ENCODE measurements at regions not wholly inside any gene's neighbourhood (a gene's known extent, or its start where the extent isn't known, plus 50 kb on each side); places are given as distances from the start of the nearest gene placed in this dataset.

DNA sequence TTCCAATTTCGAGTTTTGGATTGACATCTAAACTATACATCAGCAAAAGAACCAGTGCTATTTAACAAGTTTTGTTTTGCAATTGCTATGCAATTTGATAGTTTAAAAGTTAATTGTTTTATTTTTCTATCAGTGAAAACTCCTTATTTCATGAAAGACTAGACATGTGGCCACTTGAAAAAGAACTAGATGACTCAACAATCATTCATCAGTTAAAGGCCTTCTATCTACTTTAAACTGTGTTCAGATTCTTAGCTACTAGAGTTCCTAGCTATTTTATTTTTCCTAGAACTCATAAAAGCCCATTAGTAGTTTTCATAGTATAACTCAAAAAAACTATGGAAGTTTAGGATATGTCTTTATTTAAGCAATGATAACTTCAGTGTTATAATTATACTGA, 104.6 kb upstream of the LSM8 start:
- Histone ChIP-seq H3K27me3 (ENCODE audit: low read depth, low read length) (no peaks in the 10 kb centered on the region), H3K4me2 (ENCODE audit: low read length) (no peak overlapping the region), H3K9ac (ENCODE audit: low read length) (no peak overlapping the region), H3K27ac (ENCODE audit: low read length) (no peak overlapping the region), H2AFZ (ENCODE audit: low read depth, low read length) (no peak overlapping the region), H3K36me3 (replicated peaks; ENCODE audit: low read depth, low read length) (no peaks in the 10 kb centered on the region), H3K9me3 (ENCODE audit: insufficient read depth, low read length) (no peaks in the 10 kb centered on the region), H3K79me2 (ENCODE audit: low read length) (no peaks in the 10 kb centered on the region), H4K20me1 (ENCODE audit: insufficient read depth, low read length) (no peaks in the 10 kb centered on the region), H3K4me3 (ENCODE audit: low read length) (no peak overlapping the region), H3K4me1 (ENCODE audit: low read length) (peaks cover 28% of the 10 kb centered on the region)
- TF ChIP-seq, protein P1, sequence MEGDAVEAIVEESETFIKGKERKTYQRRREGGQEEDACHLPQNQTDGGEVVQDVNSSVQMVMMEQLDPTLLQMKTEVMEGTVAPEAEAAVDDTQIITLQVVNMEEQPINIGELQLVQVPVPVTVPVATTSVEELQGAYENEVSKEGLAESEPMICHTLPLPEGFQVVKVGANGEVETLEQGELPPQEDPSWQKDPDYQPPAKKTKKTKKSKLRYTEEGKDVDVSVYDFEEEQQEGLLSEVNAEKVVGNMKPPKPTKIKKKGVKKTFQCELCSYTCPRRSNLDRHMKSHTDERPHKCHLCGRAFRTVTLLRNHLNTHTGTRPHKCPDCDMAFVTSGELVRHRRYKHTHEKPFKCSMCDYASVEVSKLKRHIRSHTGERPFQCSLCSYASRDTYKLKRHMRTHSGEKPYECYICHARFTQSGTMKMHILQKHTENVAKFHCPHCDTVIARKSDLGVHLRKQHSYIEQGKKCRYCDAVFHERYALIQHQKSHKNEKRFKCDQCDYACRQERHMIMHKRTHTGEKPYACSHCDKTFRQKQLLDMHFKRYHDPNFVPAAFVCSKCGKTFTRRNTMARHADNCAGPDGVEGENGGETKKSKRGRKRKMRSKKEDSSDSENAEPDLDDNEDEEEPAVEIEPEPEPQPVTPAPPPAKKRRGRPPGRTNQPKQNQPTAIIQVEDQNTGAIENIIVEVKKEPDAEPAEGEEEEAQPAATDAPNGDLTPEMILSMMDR (IDR thresholded peaks at IDR 0.05; ENCODE audit: low read depth, low read length) = no peak
- no peak for TF ChIP-seq EZH2phosphoT487 (IDR thresholded peaks at IDR 0.05; ENCODE audit: low read depth)

DNA sequence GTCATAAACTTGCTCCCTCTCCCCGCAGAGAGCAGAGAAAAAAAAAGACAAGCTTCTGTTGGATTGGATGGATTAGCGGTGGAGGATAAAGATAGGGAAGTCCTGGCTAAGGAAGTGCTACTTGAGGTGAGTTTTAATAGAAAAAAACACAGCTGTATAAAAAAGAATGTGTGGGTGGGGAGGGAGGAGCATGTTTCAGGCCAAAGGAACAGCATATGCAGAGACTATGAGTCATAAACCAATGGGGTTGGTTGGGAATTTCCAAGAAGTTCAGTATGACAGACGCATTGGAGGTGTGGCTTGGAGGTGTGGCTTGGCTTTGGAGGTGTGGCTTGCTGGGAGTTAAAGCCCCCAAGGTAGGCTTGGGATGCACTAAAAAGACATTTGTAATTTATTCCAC, 103.0 kb upstream of the LSM8 start:
- Histone ChIP-seq H3K27ac (ENCODE audit: low read length) (no peak overlapping the region), H2AFZ (ENCODE audit: low read depth, low read length) (peak overlapping the region; percentile 80), H3K4me2 (ENCODE audit: low read length) (peak overlapping the region; percentile 54), H3K4me1 (ENCODE audit: low read length) (peaks cover 27% of the 10 kb centered on the region), H3K9ac (ENCODE audit: low read length) (no peak overlapping the region), H3K79me2 (ENCODE audit: low read length) (no peaks in the 10 kb centered on the region), H4K20me1 (ENCODE audit: insufficient read depth, low read length) (no peaks in the 10 kb centered on the region), H3K4me3 (ENCODE audit: low read length) (peak overlapping the region; percentile 24; the same call in 1 of the 2 replicates), H3K27me3 (ENCODE audit: low read depth, low read length) (no peaks in the 10 kb centered on the region), H3K36me3 (replicated peaks; ENCODE audit: low read depth, low read length) (no peaks in the 10 kb centered on the region), H3K9me3 (ENCODE audit: insufficient read depth, low read length) (no peaks in the 10 kb centered on the region)
- TF ChIP-seq EZH2phosphoT487 (IDR thresholded peaks at IDR 0.05; ENCODE audit: low read depth) = no peak
- TF ChIP-seq, protein P1 (IDR thresholded peaks at IDR 0.05; ENCODE audit: low read depth, low read length) = no peak

DNA sequence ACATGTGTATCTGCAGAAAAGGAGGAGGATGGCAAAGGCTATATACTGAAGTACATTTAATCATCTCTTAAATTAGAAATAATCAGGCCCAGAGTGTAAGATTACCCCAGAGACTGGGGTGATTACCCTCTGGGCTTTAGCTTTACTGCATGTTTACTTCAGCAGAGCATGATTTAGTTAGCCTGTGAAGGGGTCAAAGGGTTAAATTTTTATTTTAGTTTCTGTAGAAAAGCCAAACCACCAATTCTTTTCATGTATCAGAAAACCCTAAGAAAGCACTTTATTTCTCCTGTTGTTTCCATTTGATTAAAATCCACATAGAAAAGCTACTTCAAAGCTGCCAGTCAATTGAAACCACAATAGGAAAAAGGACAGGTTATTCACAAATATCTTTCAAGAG, 101.5 kb upstream of the LSM8 start:
- Histone ChIP-seq H3K9ac (ENCODE audit: low read length) (no peak overlapping the region), H3K36me3 (replicated peaks; ENCODE audit: low read depth, low read length) (no peaks in the 10 kb centered on the region), H4K20me1 (ENCODE audit: insufficient read depth, low read length) (no peaks in the 10 kb centered on the region), H3K27ac (ENCODE audit: low read length) (no peak overlapping the region), H3K27me3 (ENCODE audit: low read depth, low read length) (no peaks in the 10 kb centered on the region), H3K4me3 (ENCODE audit: low read length) (no peak overlapping the region), H3K9me3 (ENCODE audit: insufficient read depth, low read length) (no peaks in the 10 kb centered on the region), H3K4me1 (ENCODE audit: low read length) (peaks cover 27% of the 10 kb centered on the region), H3K4me2 (ENCODE audit: low read length) (no peak overlapping the region), H3K79me2 (ENCODE audit: low read length) (no peaks in the 10 kb centered on the region), H2AFZ (ENCODE audit: low read depth, low read length) (no peak overlapping the region; the same call in 1 of the 2 replicates)
- TF ChIP-seq, protein P1 (IDR thresholded peaks at IDR 0.05; ENCODE audit: low read depth, low read length) = no peak

DNA sequence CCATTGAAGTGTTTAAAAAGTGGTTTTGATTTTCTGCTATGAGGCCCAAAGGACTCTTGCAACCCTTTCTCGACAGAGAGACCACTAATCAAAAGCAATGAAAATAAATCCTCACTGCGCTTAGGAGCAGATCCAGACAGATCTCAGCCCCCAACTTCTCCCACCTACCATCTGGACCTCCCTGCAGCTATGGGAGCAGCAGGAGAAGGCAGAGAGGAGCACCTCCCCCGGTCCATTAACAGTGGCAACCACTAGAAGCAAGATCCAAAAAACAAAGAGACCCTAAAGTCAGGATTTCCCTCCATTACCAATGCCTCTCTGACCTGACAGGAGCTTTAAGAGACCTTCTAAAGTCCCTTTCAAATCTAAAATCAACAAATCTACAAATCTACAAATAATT, 99.0 kb upstream of the LSM8 start:
- Histone ChIP-seq H3K4me1 (ENCODE audit: low read length) (peaks cover 20% of the 10 kb centered on the region), H3K9ac (ENCODE audit: low read length) (no peak overlapping the region), H3K4me2 (ENCODE audit: low read length) (no peak overlapping the region), H3K9me3 (ENCODE audit: insufficient read depth, low read length) (no peaks in the 10 kb centered on the region), H3K36me3 (replicated peaks; ENCODE audit: low read depth, low read length) (no peaks in the 10 kb centered on the region), H3K27ac (ENCODE audit: low read length) (no peak overlapping the region), H3K4me3 (ENCODE audit: low read length) (no peak overlapping the region), H2AFZ (ENCODE audit: low read depth, low read length) (no peak overlapping the region), H3K79me2 (ENCODE audit: low read length) (no peaks in the 10 kb centered on the region), H4K20me1 (ENCODE audit: insufficient read depth, low read length) (no peaks in the 10 kb centered on the region), H3K27me3 (ENCODE audit: low read depth, low read length) (no peaks in the 10 kb centered on the region)
- TF ChIP-seq, protein P1 (IDR thresholded peaks at IDR 0.05; ENCODE audit: low read depth, low read length) = no peak
- no peak for TF ChIP-seq EZH2phosphoT487 (IDR thresholded peaks at IDR 0.05; ENCODE audit: low read depth)

All from OCI-LY3 (cell line).